Adrenal gland (tissue), 9 donors: ENCODE measurements at regions not wholly inside any gene's neighbourhood (a gene's known extent, or its start where the extent isn't known, plus 50 kb on each side); places are given as distances from the start of the nearest gene placed in this dataset.
A peak's percentile ranks its signal among the peaks of the same experiment; 100 is the strongest.

Experiments
- DNase-seq, 7 donors: peaks; one replicate each; pipeline ENCODE4 v3.0.0-alpha.2; 2019 to 2020
- H3K27ac ChIP-seq, 5 donors: fragments of 200-600 bp; sonication (generic) in 4 of 5; 1 replicate in 3 of 5; 2 replicates in 2 of 5; pipeline versions ENCODE4 v1.5.1 to v1.8.0; 2016 to 2020; ENCODE audit warnings: mild to moderate bottlenecking in 1 of 5
- H3K27me3 ChIP-seq: fragments of 200-600 bp; 2 replicates; pipeline ENCODE4 v1.8.0; 2021
- H3K36me3 ChIP-seq, 2 donors: fragments of 200-600 bp; replicated peaks in 1 of 2; 1 replicate in 1 of 2; 2 replicates in 1 of 2; pipeline versions ENCODE4 v1.5.1 to v1.8.0; 2018 to 2022
- H3K4me1 ChIP-seq, 2 donors: fragments of 200-600 bp; replicated peaks in 1 of 2; 1 replicate in 1 of 2; 2 replicates in 1 of 2; pipeline versions ENCODE4 v1.5.1 to v1.8.0; 2018 to 2021
- H3K4me3 ChIP-seq, 4 donors: fragments of 200-600 bp; sonication (generic) in 3 of 4; one replicate each; pipeline ENCODE4 v1.5.1; 2016 to 2018
- H3K9me3 ChIP-seq, 3 donors: fragments of 200-600 bp; sonication (generic) in 1 of 3; replicated peaks in 1 of 3; 1 replicate in 2 of 3; 2 replicates in 1 of 3; pipeline versions ENCODE4 v1.5.1 to v1.8.0; 2016 to 2021
- POLR2A ChIP-seq, 2 donors: fragments of 450-650 bp; IDR thresholded peaks; one replicate each; pipeline ENCODE4 v1.6.1; 2017; ENCODE audit warnings: antibody characterized with exemption in 2 of 2, mild to moderate bottlenecking in 2 of 2, moderate library complexity in 1 of 2
- WGBS, 4 donors: extraction: QIAGEN DNeasy Blood & Tissue Kit in 2 of 4; methylation state at CpG; one replicate each; pipeline versions ENCODE4 v1.1.5 to v1.1.7; 2013 to 2017; 5-methylcytosine and 5-hydroxymethylcytosine counted together
- intact Hi-C, 2 donors: fragments of 100-400 bp; cut with DNase I; formaldehyde crosslinking; loops; one replicate each; pipeline versions ENCODE4 v1.14.1 to v1.15.0; 2022 to 2023
- TF ChIP-seq, protein P1 (sequence below), 6 experiments: fragments of 450-650 bp in 4 of 6; fragments of 200-600 bp in 2 of 6; sonication (generic) in 1 of 6; IDR thresholded peaks; 1 replicate in 5 of 6; 2 replicates in 1 of 6; pipeline versions ENCODE4 v1.5.1 to v1.8.0; 2016 to 2021; ENCODE audit warnings: antibody characterized with exemption in 6 of 6, mild to moderate bottlenecking in 2 of 6, moderate library complexity in 1 of 6
- donor health status: healthy with polysubstance abuse.
- donor health status: Bipolar disorder and iron deficiency.
- donor health status: DM: yes; HTN: yes; CAD: no.
- donor health status: DM: no; HTN: no; CAD: no.
- donor health status: DM: no; HTN: no; CAD: no.

DNA sequence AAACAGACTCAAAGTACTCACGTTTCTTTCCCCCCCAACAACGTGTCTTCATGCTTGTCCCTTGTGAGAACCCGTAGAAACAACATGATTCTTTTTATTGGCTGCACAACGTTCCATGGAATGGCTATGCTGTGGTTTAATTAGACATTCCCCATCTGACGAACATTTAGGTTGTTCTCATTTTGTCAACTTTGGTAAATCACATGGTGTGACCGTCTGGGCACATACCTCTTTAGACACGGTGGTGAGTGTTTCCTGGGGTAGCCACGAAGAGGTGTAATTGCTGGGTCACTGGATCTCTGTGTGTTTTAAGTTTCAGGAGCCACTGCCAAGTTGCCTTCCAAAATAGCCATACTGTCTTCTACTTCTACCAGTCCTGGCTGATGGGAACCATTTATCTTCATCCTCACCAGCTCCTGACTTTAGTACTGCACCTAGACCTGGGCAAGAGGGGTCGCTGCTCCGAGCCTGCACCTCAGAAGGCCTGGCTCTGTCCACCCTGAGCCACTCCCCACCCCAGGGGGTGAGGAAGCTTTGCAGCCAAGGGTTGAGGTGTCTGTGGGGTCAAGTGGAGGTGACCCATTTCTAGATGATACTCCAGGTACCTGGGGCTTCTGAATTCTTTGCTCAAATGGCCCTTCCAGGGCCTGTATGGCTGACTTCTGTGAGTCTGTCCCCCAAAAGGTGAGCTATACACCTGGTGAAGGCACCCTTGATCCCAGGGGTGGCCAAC, 84.7 kb downstream of the IRX5 start:
- no peaks in the 10 kb centered on the region for H3K4me1 ChIP-seq
- no peaks in the 10 kb centered on the region for H3K9me3 ChIP-seq
- TF ChIP-seq POLR2A (IDR thresholded peaks at IDR 0.05): no peak
- TF ChIP-seq, protein P1, sequence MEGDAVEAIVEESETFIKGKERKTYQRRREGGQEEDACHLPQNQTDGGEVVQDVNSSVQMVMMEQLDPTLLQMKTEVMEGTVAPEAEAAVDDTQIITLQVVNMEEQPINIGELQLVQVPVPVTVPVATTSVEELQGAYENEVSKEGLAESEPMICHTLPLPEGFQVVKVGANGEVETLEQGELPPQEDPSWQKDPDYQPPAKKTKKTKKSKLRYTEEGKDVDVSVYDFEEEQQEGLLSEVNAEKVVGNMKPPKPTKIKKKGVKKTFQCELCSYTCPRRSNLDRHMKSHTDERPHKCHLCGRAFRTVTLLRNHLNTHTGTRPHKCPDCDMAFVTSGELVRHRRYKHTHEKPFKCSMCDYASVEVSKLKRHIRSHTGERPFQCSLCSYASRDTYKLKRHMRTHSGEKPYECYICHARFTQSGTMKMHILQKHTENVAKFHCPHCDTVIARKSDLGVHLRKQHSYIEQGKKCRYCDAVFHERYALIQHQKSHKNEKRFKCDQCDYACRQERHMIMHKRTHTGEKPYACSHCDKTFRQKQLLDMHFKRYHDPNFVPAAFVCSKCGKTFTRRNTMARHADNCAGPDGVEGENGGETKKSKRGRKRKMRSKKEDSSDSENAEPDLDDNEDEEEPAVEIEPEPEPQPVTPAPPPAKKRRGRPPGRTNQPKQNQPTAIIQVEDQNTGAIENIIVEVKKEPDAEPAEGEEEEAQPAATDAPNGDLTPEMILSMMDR (IDR thresholded peaks at IDR 0.05): no peak
- 63 to 72% (median 69%) methylated on average over 9 to 10 of the region's 10 CpGs for WGBS, 4 donors
- H3K36me3 ChIP-seq: no peaks in the 10 kb centered on the region
- intact Hi-C loops: no loop called here
- H3K27ac ChIP-seq: no peak overlapping the region
- H3K27me3 ChIP-seq: peaks cover 6% of the 10 kb centered on the region
- H3K4me3 ChIP-seq: no peak overlapping the region
- no peak for DNase-seq

GRCh38 chr16:55016515-55016914, 85.8 kb downstream of the IRX5 start:
- H3K27ac ChIP-seq: no peak overlapping the region
- H3K9me3 ChIP-seq: no peaks in the 10 kb centered on the region
- WGBS, 4 donors: 74 to 81% (median 77%) methylated on average over 9 of the region's 9 CpGs
- peaks cover 6% of the 10 kb centered on the region for H3K27me3 ChIP-seq
- no peaks in the 10 kb centered on the region for H3K36me3 ChIP-seq
- no peak overlapping the region for H3K4me3 ChIP-seq
- TF ChIP-seq POLR2A (IDR thresholded peaks at IDR 0.05): no peak
- TF ChIP-seq, protein P1 (IDR thresholded peaks at IDR 0.05): no peak
- intact Hi-C loops: no loop called here
- DNase-seq: no peak
- no peaks in the 10 kb centered on the region for H3K4me1 ChIP-seq

- TF ChIP-seq, protein P1 (IDR thresholded peaks at IDR 0.05): no peak
- TF ChIP-seq POLR2A (IDR thresholded peaks at IDR 0.05): no peak
- no peak overlapping the region for H3K27ac ChIP-seq
- no peaks in the 10 kb centered on the region for H3K4me1 ChIP-seq
- H3K36me3 ChIP-seq: no peaks in the 10 kb centered on the region
- H3K27me3 ChIP-seq: peaks cover 6% of the 10 kb centered on the region
- H3K4me3 ChIP-seq: no peak overlapping the region
- DNase-seq: no peak
- intact Hi-C loops: no loop called here
- 41 to 63% (median 49%) methylated on average over 6 of the region's 6 CpGs for WGBS, 4 donors
- no peaks in the 10 kb centered on the region for H3K9me3 ChIP-seq
These were observed 86.7 kb downstream of the IRX5 start for GRCh38 chr16:55017321-55017720.

GRCh38 chr16:55018881-55019280, 88.2 kb downstream of the IRX5 start:
- intact Hi-C loops: no loop called here
- Histone ChIP-seq H3K4me1 (no peaks in the 10 kb centered on the region), H3K4me3 (no peak overlapping the region), H3K27ac (no peak overlapping the region), H3K36me3 (no peaks in the 10 kb centered on the region), H3K9me3 (no peaks in the 10 kb centered on the region), H3K27me3 (peaks cover 6% of the 10 kb centered on the region)
- TF ChIP-seq, protein P1 (IDR thresholded peaks at IDR 0.05): no peak
- no peak for TF ChIP-seq POLR2A (IDR thresholded peaks at IDR 0.05)
- 82 to 93% (median 88%) methylated on average over 10 to 24 of the region's 24 CpGs for WGBS, 4 donors
- peak in 1 of 7 donors; percentile 29 for DNase-seq
